Right lung (tissue), 2 donors: ENCODE measurements at regions not wholly inside any gene's neighbourhood (a gene's known extent, or its start where the extent isn't known, plus 50 kb on each side); places are given as distances from the start of the nearest gene placed in this dataset.

Experiments
- DNase-seq, 2 donors: peaks; one replicate each; pipeline ENCODE4 v3.0.0-alpha.2; 2013

DNA sequence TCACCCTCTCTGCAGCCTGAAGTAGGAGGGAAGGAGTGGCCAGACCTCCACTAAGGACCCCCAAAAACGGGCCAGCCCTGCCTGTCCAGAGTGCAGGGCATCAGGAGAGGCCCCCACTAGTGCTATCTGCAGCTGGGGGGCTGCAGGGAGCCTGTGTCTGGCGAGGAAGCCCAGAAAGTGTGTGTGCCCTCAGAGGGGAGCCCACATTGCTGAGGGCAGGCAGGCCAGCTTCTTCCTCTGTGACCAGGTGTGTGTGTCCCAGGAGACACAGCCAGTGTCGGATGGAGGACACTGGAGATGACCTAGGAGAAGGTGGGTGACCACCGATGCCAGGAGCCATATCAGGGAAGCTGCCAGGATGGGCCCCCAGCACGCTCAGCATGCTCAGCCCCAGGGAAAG lies 218.7 kb downstream of the IRX2 start:
- DNase-seq: no peak

DNA sequence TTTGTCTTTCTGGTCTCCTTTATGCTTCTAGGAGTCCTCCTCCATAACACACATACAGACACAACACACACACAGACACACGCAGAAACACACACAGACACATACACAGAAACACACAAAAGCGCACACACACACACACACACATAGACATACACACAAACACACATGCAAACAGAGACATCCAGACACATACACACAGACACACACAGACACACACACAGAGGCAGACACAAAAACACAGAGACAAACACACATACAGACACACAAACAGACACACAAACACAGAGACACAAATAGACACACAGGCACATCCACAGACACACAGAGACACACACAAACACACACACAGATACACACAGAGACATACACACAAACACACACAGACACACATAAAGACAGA lies 220.2 kb downstream of the IRX2 start:
- no peak for DNase-seq

DNA sequence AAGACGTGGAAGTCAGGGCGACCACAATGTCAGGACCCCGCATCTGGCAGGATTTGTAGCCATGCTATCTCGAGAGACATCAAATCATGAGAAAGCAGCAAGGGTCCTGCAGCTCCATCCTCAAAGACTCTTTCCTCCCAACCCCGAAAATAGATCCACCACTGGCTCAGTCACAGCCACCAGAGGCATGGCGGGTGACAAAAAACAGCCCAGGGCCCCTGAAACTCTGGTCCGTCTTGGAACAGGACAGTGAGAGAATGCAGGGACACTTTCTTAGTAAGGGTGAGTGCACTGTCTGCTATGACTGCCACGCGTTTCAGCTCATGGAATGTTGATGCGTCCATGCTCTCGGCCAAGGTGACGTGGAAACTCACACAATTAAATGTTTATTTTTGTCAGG lies 220.9 kb downstream of the IRX2 start:
- DNase-seq: no peak

DNA sequence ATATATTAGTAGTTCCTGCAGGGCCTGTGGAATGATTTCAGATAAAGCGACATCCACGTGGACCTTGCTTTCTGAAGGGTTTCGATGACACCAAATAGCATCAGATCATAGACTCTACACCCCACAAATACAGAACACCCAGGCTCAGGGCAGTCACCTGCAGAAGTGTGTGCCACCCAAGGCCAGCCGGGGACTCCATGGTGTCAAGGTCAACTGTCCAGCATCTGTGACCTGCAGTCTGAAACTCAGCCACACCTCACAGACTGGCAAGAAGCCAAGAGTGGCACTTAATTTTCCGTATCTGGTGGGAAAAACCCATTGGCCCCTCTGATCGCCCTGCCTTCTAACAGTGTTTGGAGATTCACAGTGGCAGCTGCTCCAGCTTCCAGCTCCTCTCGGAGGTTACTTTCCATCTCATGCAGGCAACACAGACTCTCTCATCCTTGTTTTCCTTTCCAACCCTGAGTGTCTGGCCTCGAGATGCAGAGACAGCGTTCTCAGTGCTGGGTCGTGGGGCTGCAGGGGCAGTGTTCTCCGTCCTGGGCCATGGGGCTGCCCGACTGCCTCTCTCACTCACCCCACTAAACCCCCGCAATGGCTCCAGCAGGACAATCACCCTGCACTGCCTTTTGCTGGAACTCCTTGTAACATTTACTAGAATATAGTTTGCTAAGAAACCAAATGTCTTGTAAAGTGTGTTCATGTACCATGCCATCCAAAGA lies 221.9 kb downstream of the IRX2 start:
- DNase-seq: no peak

DNA sequence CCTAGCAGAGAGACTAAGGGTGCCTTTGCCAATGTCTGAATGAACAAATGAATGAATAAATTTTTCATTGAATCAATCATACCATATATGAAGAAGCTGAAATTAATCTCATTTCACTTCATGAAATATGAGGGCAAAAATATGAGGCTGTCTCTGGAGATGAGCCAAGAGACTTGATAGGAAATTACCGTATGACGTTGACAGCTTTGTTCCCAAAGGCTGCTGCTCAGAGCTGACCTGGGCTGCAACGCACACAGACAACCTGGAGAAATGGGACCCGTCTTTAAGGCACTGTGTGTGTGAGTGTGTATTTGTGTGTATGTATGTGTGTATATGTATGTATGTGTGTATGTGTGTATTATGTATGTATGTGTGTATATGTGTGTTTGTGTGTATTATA lies 226.1 kb downstream of the IRX2 start:
- no peak for DNase-seq

DNA sequence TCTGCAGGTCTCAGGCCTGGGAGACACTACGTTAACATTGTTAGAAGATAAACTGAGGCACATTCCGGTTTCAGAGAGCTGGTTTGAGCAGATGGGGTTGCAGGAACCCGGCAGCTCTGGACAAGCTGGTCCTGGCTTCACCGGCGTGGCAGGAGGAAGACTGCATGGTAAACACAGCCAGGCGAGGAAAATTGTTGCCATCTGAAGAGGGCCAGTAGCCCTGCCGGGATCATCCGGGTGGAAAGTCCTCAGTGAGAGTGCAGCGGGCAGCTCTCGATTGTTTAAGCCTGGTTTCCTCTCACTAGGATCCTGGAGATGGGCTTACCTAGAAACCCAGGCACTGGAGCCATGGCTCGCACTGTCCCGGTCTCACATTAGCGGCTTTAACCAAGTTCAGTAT lies 226.9 kb downstream of the IRX2 start:
- no peak for DNase-seq

DNA sequence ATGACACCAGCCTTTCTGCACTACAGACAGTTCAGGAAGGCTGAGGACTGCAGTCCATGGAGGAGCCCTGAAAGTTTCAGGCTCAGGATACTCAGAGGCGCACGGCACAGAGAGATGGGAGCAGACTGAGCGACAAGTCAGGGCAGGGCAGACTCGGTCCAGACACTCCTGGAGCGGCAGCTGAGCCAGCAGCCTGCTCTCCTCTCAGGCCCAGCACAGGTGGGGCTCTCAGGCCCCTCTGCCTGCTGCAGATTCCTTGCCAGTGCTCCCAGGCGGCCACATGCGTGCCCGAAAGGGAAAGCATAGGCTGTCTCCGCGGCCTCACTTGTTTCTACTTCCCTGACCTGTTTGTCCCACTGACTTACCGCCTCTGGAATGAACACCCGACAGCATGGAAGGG lies 228.3 kb downstream of the IRX2 start:
- no peak for DNase-seq

DNA sequence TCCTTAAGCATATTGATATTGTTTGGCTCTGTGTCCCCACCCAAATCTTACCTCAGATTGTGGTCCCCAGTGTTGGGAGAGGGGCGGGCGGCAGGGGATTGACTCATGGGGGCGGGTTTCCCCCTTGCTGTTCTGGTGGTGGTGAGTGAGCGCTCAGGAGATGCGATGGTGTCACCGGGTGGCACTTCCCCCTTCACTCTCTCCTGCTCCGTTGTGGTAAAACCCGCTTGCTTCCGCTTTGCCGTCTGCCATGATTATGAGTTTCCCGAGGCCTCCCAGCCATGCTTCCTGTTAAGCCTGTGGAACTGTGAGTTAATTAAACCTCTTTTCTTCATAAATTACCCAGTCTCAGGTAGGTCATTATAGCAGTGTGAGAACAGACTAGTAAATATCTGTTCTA lies 229.1 kb downstream of the IRX2 start:
- no peak for DNase-seq

DNA sequence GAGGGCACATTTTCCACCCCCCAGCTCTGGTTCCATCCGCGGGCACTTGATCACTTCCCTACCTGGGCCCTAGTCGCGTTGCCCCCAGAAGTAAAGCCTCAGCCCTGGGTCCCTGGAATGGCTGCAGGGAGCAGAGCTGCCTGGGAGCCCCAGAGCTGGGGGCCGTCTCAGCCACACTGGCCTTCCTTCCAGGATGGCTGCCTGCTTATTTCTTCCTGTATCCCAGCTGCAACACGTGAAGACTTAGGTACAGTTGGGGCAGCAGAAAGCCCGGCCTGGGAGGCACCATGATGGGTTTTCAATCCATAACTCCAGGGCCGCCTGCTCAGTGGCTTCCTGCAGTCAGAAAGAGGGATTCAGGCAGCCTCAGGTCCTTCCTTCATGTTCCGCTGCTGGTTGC lies 232.3 kb downstream of the IRX2 start:
- no peak for DNase-seq

DNA sequence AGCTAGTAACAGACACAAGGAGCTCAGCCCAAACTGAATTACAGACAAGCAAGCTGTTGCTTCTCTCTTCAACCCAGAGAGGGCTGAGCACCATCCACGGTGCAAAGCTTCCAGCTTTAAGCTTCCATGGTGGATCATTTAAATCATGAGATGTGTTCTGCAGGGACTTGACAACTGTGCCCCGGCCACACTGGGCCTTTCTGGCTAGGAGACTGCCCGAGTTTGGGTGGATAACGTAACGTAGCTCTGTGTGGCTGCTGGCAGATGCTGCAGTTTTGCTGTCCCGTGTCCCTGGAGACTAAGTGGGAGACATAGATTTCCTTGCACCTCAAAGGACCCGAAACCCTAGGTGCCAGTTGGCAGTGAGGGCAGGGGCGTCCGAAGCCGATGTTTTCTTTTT lies 234.0 kb downstream of the IRX2 start:
- no peak for DNase-seq

DNA sequence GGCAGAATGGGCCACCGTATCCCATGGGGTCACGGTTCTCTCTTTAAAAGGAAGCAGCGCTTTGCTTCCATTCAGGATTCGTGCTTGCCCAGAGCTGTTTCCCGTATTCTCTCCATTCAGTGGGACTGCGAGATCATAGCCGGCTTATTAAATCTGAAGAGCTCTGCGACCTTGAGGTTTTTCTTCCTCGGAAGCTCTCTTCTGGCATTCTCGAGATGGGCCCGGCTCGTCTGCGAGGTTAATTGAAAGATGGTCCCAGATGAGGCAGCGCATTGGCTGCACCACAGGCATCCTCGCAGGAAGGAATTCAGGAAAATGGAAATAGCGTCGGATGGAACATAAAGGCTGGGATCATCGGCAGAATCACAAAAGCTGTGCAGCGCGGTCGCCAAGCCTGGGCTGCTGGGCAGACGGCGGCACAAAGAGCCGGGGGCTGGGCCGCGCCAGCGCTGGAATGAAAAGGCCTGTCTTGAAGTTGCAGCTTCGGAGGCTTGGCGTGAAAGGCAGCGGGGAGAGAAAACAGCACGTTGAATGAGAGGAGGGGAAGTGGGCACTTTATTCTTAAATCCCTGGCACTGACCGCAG lies 236.2 kb downstream of the IRX2 start:
- no peak for DNase-seq

DNA sequence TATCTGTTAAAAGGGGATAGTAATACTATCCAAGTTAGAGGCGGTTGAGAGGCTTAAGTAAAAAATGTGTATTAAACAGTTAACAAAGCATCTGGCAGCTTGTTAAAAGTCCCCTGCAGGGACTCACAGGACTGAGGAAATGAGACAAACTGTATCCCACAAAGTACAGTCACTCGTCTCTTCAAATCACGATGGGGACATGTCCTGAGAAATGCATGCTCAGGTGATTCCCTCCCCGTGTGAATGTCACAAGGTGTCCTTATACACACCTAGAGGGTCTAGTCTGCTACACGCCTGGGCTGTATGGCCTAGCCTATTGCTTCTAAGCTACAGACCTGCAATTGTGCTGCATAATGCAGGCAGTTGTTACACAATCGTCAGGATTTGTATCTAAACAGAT lies 237.0 kb downstream of the IRX2 start:
- no peak for DNase-seq

DNA sequence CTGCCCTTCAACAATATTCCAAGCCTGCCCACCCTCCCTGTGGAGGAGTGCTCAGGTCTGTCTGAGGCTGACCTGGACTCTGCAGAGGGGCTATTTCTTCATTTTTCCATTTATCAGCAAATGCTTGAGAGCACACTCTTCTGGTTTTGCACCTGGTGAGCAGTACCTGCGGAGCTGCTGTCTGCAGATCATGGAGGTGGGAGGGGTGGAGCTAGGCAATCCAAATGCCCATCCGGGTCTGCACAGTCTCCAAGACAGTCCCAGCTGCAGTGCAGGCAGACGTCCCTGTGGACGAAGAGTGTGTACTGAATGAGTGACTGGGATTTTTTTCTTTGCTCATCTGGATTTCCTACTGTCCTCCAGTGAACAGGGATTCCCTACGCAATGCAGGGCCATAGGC lies 239.8 kb downstream of the IRX2 start:
- no peak for DNase-seq

DNA sequence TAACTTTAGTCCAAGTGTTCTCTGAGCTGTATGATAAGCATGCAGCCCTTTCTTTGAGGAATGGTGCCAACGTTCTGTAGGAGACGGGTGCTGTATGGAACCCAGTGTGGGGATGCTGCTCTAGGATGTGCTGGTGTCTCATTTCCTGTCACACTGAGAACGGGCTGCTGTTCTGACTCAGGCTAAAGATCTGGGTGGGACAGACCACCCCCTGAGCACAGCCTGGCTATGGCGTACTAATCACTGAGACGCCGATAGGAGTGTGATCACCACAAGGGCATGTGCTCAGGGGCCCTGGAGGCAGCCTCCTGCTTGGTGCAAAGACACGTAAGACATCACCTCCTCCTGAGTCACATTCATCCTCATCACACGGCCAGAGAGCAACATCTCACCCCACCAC lies 240.4 kb downstream of the IRX2 start:
- no peak for DNase-seq

DNA sequence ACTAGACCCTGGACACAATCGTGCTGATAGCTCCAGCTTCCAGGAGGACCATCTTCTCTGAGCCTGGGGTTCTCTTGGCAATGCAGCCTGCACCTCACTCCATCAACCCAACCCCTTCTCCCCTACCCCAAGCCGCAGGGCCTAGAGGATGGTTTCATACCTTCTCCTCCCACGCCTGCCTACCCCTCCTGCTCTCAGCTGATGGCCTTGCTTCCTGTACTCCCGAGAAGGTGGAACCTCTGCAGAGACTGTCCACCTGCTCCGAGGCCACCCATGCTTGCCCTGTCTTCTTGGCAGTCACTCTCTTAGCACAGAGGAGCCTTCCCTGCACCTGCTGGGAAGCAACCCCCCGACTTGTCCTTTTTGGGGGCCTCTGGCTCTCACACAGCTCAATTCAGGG lies 241.9 kb downstream of the IRX2 start:
- no peak for DNase-seq

DNA sequence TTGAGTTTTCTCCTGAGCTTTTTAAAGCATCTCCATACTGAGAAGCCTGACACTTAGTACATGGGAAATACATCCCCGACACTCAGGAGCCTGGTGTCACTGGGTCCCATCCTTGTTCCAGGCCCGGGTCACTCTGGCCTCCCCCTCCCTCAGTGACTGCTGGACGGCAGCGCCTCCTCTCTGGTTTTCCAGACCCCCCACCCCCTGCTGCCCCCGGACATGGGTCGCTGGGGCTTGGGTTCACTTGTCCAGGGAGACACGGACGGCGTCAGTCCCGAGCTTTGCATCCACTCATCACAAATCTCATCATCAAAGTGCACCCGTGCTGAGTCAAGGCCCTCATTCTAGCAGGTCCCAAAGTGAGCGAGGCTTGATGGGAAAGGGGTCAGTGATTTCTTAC lies 243.0 kb downstream of the IRX2 start:
- no peak for DNase-seq

DNA sequence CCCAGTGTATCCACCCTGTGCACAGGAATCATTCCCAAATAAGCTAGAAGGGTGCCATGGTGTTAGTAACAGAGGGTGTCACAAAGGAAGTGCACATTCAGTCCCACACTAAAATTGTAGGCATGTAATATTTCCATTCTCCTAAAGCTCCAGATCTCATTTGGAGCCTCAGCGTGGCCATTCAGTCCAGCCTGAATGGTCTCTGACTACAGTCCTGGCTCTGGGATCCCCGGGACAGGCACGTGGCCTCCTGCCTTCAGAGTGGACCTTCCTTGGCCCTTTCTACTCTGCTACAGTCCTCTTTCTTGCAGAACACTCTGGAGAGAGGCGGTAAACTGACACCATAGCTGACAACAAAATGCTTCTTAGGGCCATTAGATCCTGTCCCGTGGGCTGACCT lies 243.9 kb downstream of the IRX2 start:
- no peak for DNase-seq

DNA sequence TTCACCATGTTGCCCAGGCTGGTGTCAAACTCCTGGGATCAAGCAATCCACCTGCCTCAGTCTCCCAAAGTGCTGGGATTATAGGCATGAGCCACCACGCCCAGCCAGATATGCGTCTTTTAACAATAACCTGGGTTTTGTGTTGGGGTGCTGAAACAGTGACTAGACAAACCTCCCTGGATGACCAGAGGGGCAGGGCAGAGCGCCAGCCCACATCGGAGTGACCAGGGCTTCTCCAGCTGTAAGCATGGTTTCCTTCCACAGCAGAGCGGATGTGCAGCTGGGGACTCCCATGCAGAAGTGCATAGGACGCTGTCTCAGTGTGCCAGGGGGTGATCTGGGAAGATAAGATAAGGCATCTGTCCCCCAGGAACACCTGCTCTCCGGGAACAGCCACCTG lies 244.9 kb downstream of the IRX2 start:
- DNase-seq: no peak

DNA sequence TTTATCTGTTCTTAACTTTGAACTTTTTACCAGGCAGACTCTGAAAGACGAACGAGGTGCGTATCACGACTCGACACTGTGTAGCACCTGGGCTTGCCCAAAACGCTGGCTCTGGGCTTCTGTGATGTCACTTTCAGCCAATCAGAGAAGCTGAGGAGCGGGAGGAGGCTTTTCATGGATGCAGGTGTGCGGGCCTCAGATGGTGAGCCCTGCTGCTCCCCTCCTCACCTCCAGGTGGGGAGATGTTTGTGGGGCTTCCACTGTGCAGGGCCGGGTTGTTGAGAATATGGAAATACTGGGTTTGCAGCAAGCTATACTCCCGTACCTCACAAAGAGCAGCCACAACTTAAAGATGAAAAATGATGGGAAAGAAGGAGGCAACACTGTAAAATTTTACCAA lies 246.3 kb downstream of the IRX2 start:
- DNase-seq: no peak

DNA sequence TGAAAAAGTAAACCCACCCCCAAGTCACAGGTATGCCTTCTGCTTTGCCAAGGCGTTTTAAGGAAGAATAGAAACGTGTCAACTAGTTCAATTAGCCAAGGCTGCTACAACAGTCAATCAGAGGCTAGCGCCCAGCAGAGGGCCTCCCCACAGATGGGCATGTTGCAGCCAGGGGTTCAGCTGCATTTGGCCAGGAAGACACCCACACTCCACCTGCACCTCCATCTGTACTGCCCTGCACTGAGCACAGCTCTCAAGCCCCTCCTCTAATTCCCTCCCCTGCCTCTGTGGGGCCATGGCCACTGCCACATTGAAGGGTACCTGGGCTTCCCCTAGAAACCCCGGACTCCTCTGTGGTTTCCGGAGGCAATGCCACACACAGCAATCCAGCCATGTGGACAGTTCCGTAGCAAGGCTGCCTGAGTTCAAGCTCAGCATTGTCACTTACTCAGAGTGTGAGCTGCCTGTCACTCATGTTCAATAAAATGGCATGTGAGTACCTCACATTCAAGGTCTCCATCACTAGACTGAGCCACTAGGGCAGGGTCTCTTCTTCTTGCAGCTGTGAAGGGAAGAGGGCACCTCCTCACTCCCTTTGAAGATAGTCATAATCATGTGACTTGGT lies 248.4 kb downstream of the IRX2 start:
- DNase-seq: no peak

DNA sequence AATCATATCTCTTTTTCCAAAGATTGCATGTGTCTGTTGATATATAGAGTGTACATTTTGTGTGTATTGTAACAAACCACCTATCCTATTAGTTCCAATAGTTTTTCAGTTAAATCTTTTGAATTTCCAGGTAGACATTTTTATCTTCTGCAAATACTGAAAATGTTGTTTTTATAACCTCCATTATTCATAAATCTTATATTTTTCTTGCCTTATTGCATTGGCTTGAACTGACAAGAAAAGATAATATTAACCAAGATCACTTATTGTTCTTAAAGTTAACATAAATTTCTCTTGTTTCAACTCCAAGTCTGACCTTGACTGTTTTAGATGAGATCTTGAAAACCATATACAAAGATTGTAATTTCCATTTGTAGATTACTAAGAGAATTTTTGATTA lies 251.6 kb downstream of the IRX2 start:
- DNase-seq: no peak

DNA sequence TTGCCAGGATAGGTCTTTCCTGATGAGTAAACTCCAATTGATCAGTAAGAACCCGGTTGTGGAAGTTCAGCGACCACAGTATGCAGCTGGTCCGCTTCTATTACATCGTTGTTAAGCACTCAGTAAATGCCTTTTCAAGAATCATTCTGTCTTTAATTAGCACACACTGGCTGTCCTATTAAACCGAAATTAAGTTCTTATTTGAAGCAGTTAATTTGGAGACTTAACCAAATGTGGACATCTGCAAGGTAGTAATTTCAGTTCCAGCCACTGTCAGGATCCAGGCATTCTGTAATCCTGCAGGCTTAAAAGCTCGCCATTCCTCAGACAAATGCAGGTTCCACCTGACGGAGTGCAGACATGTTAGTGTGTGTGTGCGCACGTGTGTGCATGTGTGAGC lies 254.6 kb downstream of the IRX2 start:
- DNase-seq: no peak

DNA sequence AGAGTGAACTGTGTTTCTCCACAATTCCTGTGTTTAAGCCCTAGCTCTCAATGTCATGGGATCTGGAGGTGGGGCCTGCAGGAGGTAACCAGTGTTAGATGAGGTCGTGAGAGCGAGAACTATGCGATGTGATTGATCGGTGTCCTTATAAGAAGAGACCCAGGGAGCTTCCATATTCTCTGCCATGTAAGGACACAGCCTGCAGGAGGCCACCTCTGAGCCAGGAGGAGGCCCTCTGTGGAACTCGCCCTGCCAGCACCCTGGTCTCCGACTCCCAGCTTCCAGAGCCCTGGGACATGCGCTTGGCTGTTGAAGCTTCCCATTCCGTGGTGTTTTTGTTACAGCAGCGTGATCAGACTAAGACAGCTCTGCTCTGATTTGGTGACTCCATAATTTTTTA lies 255.4 kb downstream of the IRX2 start:
- no peak for DNase-seq

DNA sequence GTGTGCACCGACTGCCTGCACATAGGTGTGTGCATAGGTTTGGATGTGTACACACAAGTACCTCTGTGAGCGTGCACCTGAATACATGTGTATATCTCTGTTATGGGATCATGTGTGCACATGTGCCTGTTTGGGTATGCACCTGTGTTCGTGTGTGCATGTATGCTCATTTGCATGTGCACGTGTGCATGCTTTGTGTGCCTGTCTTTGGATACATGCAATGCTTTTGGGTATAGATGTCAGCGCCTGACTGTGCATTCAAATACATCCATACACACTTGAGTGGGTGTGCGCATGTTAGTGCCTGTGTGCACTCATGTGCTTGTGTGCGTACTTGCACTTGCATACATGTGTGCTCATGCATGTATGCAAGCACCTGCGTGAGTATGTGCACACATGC lies 258.1 kb downstream of the IRX2 start:
- no peak for DNase-seq
